Kidney capillary endothelial cell (primary cell): ENCODE measurements at regions not wholly inside any gene's neighbourhood (a gene's known extent, or its start where the extent isn't known, plus 50 kb on each side); places are given as distances from the start of the nearest gene placed in this dataset.
"Not testable (repeated sequence)": the region's sequence is repeated elsewhere in the genome, so short reads cannot be mapped to it uniquely, and the experiment has no call there.

Source experiments
- DNase-seq: peaks from one replicate; pipeline ENCODE4 v3.0.0-alpha.2; 2018; ENCODE audit warnings: low spot score

- DNase-seq, result no peak
Observed at GRCh38 chr13:88424463-88424862, 753.3 kb downstream of the SLITRK5 start.

GRCh38 chr13:88426661-88427060 is 755.5 kb downstream of the SLITRK5 start:
- no peak for DNase-seq

DNA sequence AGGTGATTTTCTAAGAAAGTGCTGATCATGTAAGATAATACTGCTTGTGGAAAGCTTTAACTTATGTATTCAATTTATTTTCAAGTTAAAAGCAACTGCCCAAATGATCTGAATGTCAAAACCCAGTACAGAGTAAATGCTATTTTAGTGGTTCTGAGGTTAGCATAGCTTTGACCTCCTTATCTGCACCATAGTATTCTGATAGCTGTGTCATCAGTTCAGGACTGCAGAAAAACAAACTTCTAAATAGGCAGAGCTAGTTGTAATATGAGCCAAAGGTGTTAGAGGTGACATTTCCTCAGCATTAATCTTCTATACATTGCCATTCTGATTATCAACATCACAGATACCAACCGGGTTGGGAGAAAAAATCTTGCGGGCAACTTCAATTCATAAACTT is 758.7 kb downstream of the SLITRK5 start:
- no peak for DNase-seq

DNA sequence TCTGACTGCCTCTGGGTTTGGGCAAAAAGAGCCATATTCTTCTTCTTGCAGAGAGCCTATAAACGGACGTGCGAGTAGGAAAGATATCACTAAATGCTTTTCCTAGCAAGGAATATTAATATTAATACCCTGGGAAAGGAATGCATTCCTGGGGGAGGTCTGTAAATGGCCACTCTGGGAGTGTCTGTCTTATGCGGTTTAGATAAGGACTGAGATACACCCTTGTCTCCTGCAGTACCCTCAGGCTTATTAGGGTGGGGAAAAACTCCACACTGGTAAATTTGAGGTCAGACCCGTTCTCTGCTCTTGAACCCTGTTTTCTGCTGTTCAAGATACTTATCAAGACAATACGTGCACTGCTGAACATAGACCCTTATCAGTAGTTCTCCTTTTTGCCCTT is 763.8 kb downstream of the SLITRK5 start:
- DNase-seq, result no peak

DNA sequence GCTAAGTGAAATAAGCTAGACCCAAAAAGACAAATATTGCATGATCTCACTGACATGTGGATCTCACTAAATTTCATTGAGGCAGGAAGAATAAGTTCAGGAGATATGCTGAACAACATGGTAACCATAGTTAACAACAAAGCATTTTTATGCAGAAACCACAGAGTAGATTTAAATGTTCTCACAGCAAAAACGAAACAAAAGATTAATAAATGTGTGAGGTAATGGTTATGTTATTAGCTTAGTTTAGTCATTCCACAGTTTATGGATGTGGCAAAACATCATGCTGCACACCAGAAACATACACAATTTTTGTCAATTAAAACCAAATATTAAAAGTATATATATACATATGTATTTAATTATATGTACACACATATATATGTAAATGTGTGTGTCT is 765.8 kb downstream of the SLITRK5 start:
- no peak for DNase-seq

DNA sequence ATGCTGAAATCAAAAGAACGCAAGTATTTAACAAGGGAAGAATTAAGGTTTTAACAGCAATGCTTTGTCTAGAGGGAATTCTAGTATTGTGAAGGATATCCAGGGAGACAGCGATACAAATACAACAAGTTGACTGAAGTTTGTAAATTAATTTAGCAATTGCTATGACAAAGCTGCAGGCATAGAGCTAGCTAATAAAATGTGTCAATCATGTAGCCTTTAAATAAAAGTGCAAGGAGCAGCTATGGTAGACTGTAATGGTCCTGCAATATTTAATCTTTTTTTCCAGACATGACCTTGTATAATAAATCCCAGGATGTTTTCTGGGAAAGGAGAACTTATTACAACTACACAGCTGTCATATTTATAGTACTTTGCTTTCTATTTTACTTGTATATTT is 779.3 kb downstream of the SLITRK5 start:
- no peak for DNase-seq

DNA sequence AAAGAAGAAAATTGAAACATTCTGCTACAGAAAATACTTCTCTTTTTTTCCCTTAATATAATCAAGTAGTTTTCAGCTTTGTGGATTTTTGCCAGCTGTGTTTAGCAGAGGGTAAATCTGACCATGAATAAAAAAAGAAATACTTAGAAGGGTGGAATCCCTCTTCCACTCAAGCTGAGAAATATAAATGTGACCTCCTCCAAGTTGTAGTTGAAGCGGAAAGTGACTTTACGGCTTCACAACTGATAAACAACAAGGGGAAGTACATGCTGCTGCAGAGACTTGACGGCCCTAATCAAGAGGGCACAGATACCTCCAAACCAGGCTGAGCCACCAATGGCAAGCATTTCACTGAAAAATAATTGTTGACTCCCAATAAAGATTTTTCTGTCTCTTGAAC is 785.0 kb downstream of the SLITRK5 start:
- no peak for DNase-seq

GRCh38 chr13:88459331-88459730 is 788.2 kb downstream of the SLITRK5 start:
- no peak for DNase-seq

GRCh38 chr13:88461272-88462009 is 790.3 kb downstream of the SLITRK5 start:
- DNase-seq, result no peak

- DNase-seq, result no peak
Observed at GRCh38 chr13:88464851-88465250, 793.7 kb downstream of the SLITRK5 start.

DNA sequence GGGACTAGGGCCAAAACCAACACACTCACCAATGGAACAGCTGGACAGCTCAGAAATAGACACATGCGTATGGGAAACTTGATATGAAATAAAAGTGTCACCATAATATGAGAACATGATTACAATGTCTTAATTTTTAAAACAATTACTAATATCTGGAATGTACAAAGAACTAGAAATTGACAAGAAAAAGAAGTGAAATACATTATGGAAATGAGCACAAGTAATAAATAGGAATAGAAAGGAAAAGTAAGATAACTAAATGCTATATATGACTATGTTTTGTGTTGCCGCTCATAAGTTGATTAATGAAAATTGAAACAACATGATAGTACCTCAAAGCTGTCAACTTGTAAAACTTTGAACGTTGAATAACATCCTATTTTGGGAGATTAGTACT is 801.1 kb downstream of the SLITRK5 start:
- DNase-seq, result no peak

DNA sequence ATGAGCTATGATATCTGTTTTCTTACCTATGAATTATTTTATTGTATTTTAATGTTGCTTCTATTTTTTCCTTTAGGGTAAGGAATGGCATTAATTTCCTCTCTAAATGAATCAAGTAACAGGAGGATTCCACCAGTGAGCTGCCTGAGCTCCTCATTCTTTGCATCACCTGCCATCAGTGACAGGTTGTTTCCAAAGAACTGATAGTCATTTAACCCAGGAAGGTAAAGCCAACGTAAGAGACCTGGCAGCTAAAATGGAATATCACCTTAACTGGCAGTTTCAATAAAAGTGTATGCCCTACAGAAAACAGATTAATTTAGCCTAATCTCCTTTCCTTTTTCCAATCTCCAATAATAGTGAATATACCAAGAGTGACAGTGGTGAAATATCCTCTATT is 812.0 kb downstream of the SLITRK5 start:
- DNase-seq, result no peak

- DNase-seq, result no peak
Observed at GRCh38 chr13:88507909-88508308, 836.7 kb downstream of the SLITRK5 start.

- not testable (repeated sequence) for DNase-seq
Observed at GRCh38 chr13:88512993-88513392, 841.8 kb downstream of the SLITRK5 start.

- DNase-seq, result no peak
Observed at GRCh38 chr13:88526186-88526852, 855.1 kb downstream of the SLITRK5 start.

GRCh38 chr13:88526853-88527215 is 855.7 kb downstream of the SLITRK5 start:
- no peak for DNase-seq

DNA sequence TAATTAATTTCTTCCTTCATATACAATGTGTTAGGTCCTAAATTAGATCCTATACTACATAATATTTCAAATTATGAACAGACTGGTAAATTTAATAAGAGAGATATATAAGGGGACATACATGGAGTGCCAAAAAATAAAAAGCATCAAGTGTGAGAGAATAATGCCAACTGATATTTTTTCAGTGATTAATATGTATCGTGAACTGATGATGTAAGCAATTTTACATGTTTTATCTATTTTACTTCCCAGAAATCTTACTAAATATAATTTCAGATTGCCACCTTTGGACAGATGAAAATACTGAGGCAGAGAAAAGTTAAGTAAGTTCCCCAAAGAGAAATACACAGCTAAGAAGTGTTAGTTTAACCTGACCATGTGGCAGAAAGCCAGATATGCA is 870.8 kb downstream of the SLITRK5 start:
- DNase-seq, result no peak

DNA sequence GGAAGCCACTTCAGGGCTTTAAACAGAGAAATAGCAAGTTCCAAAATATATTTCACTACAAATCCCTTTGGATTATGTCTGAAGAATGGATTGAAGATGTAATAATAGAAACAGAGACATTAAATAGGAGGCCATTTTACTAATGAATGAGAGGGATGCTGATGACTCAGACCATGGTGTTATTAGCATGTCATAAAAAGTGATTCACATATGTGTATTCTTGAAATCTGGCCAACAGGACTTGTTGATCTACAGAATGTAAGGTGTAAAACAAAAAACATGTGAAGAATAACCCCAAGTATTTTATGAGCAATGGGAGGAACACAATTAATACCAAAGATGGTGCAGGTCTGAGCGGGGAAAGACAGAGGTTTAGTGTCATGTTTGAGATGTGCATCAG is 873.7 kb downstream of the SLITRK5 start:
- no peak for DNase-seq

- no peak for DNase-seq
Observed at GRCh38 chr13:88552966-88553365, 881.8 kb downstream of the SLITRK5 start.

GRCh38 chr13:88565566-88565965 is 894.4 kb downstream of the SLITRK5 start:
- no peak for DNase-seq

DNA sequence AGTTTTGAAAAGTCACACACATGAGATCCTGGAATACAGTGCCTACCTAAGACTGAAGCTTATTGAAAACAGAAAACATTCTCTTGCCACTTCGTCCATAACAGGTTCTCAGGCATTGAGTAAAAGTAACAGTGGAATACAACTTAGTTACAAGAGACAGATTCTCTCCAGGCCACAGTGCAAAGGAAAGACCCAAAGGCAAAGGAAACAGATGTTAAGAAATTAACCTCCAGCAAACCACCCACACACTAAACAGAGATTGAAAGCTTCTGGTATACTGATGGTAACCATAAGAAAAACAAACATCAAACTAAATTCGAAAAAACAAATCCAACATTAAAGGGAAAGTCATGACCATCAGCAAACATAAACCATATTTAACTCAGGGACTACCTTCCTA is 914.7 kb downstream of the SLITRK5 start:
- no peak for DNase-seq

DNA sequence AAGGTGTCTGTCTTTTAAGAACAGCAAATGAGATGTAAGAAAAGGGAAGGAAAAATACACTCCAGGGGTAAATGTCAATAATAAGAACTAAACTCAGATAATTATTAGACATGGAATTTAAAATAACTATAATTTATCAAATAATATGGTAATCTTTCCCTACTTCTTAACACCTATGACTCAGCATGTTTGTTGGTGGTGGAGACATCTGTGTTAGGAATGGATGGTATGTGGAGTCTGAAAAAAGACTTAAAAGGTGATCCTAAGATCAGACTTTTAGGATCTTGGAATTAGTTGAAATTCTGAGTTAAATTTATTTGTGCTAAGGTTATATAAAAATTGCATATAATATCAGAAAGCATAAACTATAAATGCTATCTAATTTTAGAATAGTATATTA is 915.1 kb downstream of the SLITRK5 start:
- no peak for DNase-seq

DNA sequence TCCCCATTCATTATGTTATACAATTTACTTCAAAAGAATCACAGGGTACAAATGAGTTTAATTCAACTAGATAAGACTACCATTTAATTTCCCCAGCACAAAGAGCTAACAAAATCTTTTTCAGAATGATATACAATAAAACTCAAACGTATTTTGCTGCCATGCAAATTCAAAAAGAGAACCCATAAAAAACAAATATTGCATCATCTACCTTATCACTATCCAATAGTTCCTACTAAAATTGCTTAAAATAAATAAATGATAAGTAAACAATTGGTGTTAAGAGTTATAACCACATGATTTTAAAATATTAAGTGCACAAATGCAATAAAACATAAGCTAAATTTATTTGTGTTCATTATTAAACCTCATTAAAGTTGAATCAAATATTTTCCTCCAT is 919.4 kb downstream of the SLITRK5 start:
- no peak for DNase-seq

- DNase-seq, result no peak
Observed at GRCh38 chr13:88592105-88592504, 920.9 kb downstream of the SLITRK5 start.
